DOHH2 (cell line): ENCODE measurements at regions not wholly inside any gene's neighbourhood (a gene's known extent, or its start where the extent isn't known, plus 50 kb on each side); places are given as distances from the start of the nearest gene placed in this dataset.

ENCODE experiments used
- H3F3A ChIP-seq: fragments of 200-600 bp; sonication (generic), shearing (Covaris generic); 2 replicates; pipeline ENCODE4 v1.6.0; 2016; ENCODE audit warnings: antibody characterized with exemption, mild to moderate bottlenecking; ENCODE audit not compliant: control insufficient read depth, insufficient read depth
- H3K27ac ChIP-seq: fragments of 200-600 bp; sonication (generic); 2 replicates; pipeline ENCODE4 v1.5.1; 2014; ENCODE audit warnings: low read depth, mild to moderate bottlenecking, low read length, moderate library complexity
- H3K27me3 ChIP-seq: fragments of 200-600 bp; sonication (generic); 2 replicates; pipeline ENCODE4 v1.6.1; 2014; ENCODE audit warnings: mild to moderate bottlenecking, low read length, mixed read lengths; ENCODE audit not compliant: control insufficient read depth
- H3K36me3 ChIP-seq: fragments of 200-600 bp; sonication (generic); 2 replicates; pipeline ENCODE4 v1.6.1; 2014; ENCODE audit warnings: mild to moderate bottlenecking, low read length, moderate library complexity, mixed read lengths; ENCODE audit not compliant: control insufficient read depth
- H3K4me1 ChIP-seq: fragments of 200-600 bp; sonication (generic); 2 replicates; pipeline ENCODE4 v1.6.1; 2014; ENCODE audit warnings: mild to moderate bottlenecking, low read length, mixed read lengths; ENCODE audit not compliant: control insufficient read depth
- H3K4me2 ChIP-seq: fragments of 200-600 bp; sonication (generic); 2 replicates; pipeline ENCODE4 v1.6.0; 2014; ENCODE audit warnings: mild to moderate bottlenecking, low read length, moderate library complexity
- H3K4me3 ChIP-seq: fragments of 200-600 bp; sonication (generic); 2 replicates; pipeline ENCODE4 v1.5.1; 2014; ENCODE audit warnings: mild to moderate bottlenecking, low read length, mixed read lengths
- H3K79me2 ChIP-seq: fragments of 200-600 bp; sonication (generic); 2 replicates; pipeline ENCODE4 v1.6.1; 2014; ENCODE audit warnings: mild to moderate bottlenecking, low read length, mixed read lengths; ENCODE audit not compliant: control insufficient read depth
- H3K9me2 ChIP-seq: fragments of 200-600 bp; sonication (generic); replicated peaks from 2 replicates; pipeline ENCODE4 v1.6.1; 2014; ENCODE audit warnings: mild to moderate bottlenecking, low read length, mixed read lengths; ENCODE audit not compliant: control insufficient read depth
- H3K9me3 ChIP-seq: fragments of 200-600 bp; sonication (generic); 2 replicates; pipeline ENCODE4 v1.6.1; 2014; ENCODE audit warnings: antibody characterized with exemption, low read length, mixed read lengths; ENCODE audit not compliant: control insufficient read depth, insufficient read depth
- H4K20me1 ChIP-seq: fragments of 200-600 bp; sonication (generic); 2 replicates; pipeline ENCODE4 v1.6.0; 2014; ENCODE audit warnings: low read depth, mild to moderate bottlenecking, antibody characterized with exemption, low read length, moderate library complexity; ENCODE audit not compliant: control insufficient read depth, insufficient read depth
- EZH2phosphoT487 ChIP-seq: fragments of 200-600 bp; sonication (generic); IDR thresholded peaks from 2 replicates; pipeline ENCODE4 v1.6.1; 2017; ENCODE audit warnings: borderline replicate concordance, mild to moderate bottlenecking, antibody characterized with exemption, low read length, moderate library complexity, mixed read lengths
- TF ChIP-seq, protein P1 (sequence below): fragments of 200-600 bp; sonication (generic); IDR thresholded peaks from one replicate; pipeline ENCODE4 v1.5.1; 2014; ENCODE audit warnings: antibody characterized with exemption, mild to moderate bottlenecking, low read depth, low read length; ENCODE audit not compliant: poor library complexity, severe bottlenecking

DNA sequence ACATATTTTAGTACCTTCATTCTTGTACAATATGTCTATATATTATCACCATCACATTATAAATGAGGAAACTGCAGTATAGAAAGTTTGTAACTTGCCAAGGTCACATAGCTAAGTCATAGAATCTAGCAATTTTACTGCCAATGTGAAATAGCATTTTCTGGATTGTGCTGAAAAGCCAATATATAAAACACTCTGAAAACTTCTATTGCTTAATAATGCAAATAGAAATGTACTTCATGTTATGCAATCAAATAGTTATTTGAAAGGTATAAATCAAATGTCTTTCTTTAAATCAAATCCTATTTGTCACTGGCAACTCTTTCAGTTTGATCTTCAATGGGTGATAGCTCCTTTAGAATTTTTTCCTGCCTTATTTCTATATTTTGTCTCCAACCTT is 129.5 kb downstream of the TMEM26 start:
- no peaks in the 10 kb centered on the region for H3K4me1 ChIP-seq
- H3K79me2 ChIP-seq: no peaks in the 10 kb centered on the region
- H3K4me3 ChIP-seq: no peak overlapping the region
- H3K9me3 ChIP-seq: no peaks in the 10 kb centered on the region
- no peaks in the 10 kb centered on the region for H4K20me1 ChIP-seq
- H3K9me2 ChIP-seq: no peaks in the 10 kb centered on the region
- H3K27me3 ChIP-seq: 0 out of 2 replicates have a peak, but pooled peaks cover 7% of the 10 kb centered on the region
- H3K27ac ChIP-seq: no peak overlapping the region
- no peak for TF ChIP-seq EZH2phosphoT487
- TF ChIP-seq, protein P1, sequence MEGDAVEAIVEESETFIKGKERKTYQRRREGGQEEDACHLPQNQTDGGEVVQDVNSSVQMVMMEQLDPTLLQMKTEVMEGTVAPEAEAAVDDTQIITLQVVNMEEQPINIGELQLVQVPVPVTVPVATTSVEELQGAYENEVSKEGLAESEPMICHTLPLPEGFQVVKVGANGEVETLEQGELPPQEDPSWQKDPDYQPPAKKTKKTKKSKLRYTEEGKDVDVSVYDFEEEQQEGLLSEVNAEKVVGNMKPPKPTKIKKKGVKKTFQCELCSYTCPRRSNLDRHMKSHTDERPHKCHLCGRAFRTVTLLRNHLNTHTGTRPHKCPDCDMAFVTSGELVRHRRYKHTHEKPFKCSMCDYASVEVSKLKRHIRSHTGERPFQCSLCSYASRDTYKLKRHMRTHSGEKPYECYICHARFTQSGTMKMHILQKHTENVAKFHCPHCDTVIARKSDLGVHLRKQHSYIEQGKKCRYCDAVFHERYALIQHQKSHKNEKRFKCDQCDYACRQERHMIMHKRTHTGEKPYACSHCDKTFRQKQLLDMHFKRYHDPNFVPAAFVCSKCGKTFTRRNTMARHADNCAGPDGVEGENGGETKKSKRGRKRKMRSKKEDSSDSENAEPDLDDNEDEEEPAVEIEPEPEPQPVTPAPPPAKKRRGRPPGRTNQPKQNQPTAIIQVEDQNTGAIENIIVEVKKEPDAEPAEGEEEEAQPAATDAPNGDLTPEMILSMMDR: no peak
- no peak overlapping the region for H3K4me2 ChIP-seq
- H3K36me3 ChIP-seq: no peaks in the 10 kb centered on the region
- H3F3A ChIP-seq: no peaks in the 10 kb centered on the region

GRCh38 chr10:61321041-61321857 is 131.9 kb downstream of the TMEM26 start:
- Histone ChIP-seq H3K79me2 (no peaks in the 10 kb centered on the region), H3K4me2 (no peak overlapping the region), H3K9me2 (no peaks in the 10 kb centered on the region), H3F3A (no peaks in the 10 kb centered on the region), H3K27ac (no peak overlapping the region), H3K4me3 (no peak overlapping the region), H3K36me3 (no peaks in the 10 kb centered on the region), H3K27me3 (0 out of 2 replicates have a peak, but pooled peaks cover 3% of the 10 kb centered on the region), H3K4me1 (no peaks in the 10 kb centered on the region), H3K9me3 (no peaks in the 10 kb centered on the region), H4K20me1 (no peaks in the 10 kb centered on the region)
- TF ChIP-seq, protein P1: no peak
- TF ChIP-seq EZH2phosphoT487: no peak

- Histone ChIP-seq H3F3A (no peaks in the 10 kb centered on the region), H3K4me1 (no peaks in the 10 kb centered on the region), H3K27ac (no peak overlapping the region), H3K27me3 (0 out of 2 replicates have a peak, but pooled peaks cover 3% of the 10 kb centered on the region), H3K79me2 (no peaks in the 10 kb centered on the region), H3K9me2 (no peaks in the 10 kb centered on the region), H3K4me3 (no peak overlapping the region), H4K20me1 (no peaks in the 10 kb centered on the region), H3K4me2 (no peak overlapping the region), H3K36me3 (no peaks in the 10 kb centered on the region), H3K9me3 (no peaks in the 10 kb centered on the region)
- TF ChIP-seq, protein P1: no peak
- TF ChIP-seq EZH2phosphoT487: no peak
Measured at GRCh38 chr10:61320257-61320587, 133.0 kb downstream of the TMEM26 start.
